SK-N-SH (cell line): ENCODE measurements at regions not wholly inside any gene's neighbourhood (a gene's known extent, or its start where the extent isn't known, plus 50 kb on each side); places are given as distances from the start of the nearest gene placed in this dataset.

ENCODE experiments used
- CTCF ChIA-PET: fragments of 300-600, 350-600 bp; formaldehyde crosslinking; extraction: SDS; loops from one replicate; lab custom pipeline; 2021; lab: Yijun Ruan, JAX
- POLR2A ChIA-PET: fragments of 350-600 bp; sonication (Branson Sonifier 250); formaldehyde crosslinking; extraction: SDS; loops from one replicate; lab custom pipeline; 2020; ENCODE audit warnings: antibody characterized with exemption, inconsistent platforms; lab: Yijun Ruan, JAX
- DNase-seq: peaks from one replicate; pipeline ENCODE4 v3.0.0; 2012
- H2AFZ ChIP-seq: fragments of 200-600 bp; sonication (generic); 2 replicates; pipeline ENCODE4 v1.8.1; 2016; ENCODE audit warnings: antibody characterized with exemption, mild to moderate bottlenecking, low read depth
- H3F3A ChIP-seq: fragments of 200-600 bp; sonication (generic); replicated peaks from 2 replicates; pipeline ENCODE3; 2016; ENCODE audit warnings: antibody characterized with exemption, mild to moderate bottlenecking; ENCODE audit not compliant: insufficient read depth
- H3K27ac ChIP-seq, 2 experiments: fragments of 200-500 bp in 1 of 2; fragments of 200-600 bp in 1 of 2; sonication (Bioruptor generic) in 1 of 2; sonication (generic), shearing (Covaris generic) in 1 of 2; 2 replicates each; pipeline versions ENCODE4 v1.5.1 to v1.6.1; 2014 to 2016; ENCODE audit warnings: low read depth in 2 of 2, inconsistent platforms in 1 of 2, low read length in 1 of 2, mild to moderate bottlenecking in 1 of 2, mixed read lengths in 1 of 2
- H3K27me3 ChIP-seq: fragments of 200-600 bp; sonication (generic), shearing (Covaris generic); 2 replicates; pipeline ENCODE4 v1.6.1; 2016; ENCODE audit warnings: mixed run types; ENCODE audit not compliant: insufficient read depth
- H3K36me3 ChIP-seq, 2 experiments: fragments of 200-500 bp in 1 of 2; fragments of 200-600 bp in 1 of 2; sonication (Bioruptor generic) in 1 of 2; sonication (generic) in 1 of 2; replicated peaks in 1 of 2; 2 replicates each; pipeline versions ENCODE3 to v1.5.1; 2014 to 2016; ENCODE audit warnings: low read length in 1 of 2, mild to moderate bottlenecking in 1 of 2; ENCODE audit not compliant: insufficient read depth in 2 of 2, control insufficient read depth in 1 of 2
- H3K4me1 ChIP-seq, 2 experiments: fragments of 200-500 bp in 1 of 2; fragments of 200-600 bp in 1 of 2; sonication (Bioruptor generic) in 1 of 2; sonication (generic), shearing (Covaris generic) in 1 of 2; 2 replicates each; pipeline versions ENCODE4 v1.5.1 to v1.6.1; 2014 to 2016; ENCODE audit warnings: low read depth in 1 of 2, low read length in 1 of 2, mixed run types in 1 of 2; ENCODE audit not compliant: insufficient read depth in 2 of 2, control insufficient read depth in 1 of 2
- H3K4me2 ChIP-seq: fragments of 200-600 bp; sonication (generic), shearing (Covaris generic); 2 replicates; pipeline ENCODE4 v1.6.1; 2017; ENCODE audit warnings: mixed run types
- H3K4me3 ChIP-seq, 2 experiments: fragments of 200-500 bp in 1 of 2; fragments of 200-600 bp in 1 of 2; sonication (Bioruptor generic) in 1 of 2; sonication (generic), shearing (Covaris generic) in 1 of 2; 2 replicates each; pipeline versions ENCODE4 v1.5.1 to v1.8.1; 2014 to 2016; ENCODE audit warnings: low read depth in 2 of 2, inconsistent platforms in 1 of 2, low read length in 1 of 2, mild to moderate bottlenecking in 1 of 2, mixed read lengths in 1 of 2, moderate library complexity in 1 of 2
- H3K79me2 ChIP-seq: fragments of 200-600 bp; sonication (generic); 2 replicates; pipeline ENCODE4 v1.8.1; 2017; ENCODE audit warnings: mild to moderate bottlenecking; ENCODE audit not compliant: insufficient read depth
- H3K9ac ChIP-seq: fragments of 200-600 bp; sonication (generic); 2 replicates; pipeline ENCODE4 v1.6.1; 2017; ENCODE audit warnings: mixed run types
- H3K9me2 ChIP-seq: fragments of 200-600 bp; sonication (generic); 2 replicates; pipeline ENCODE4 v1.6.1; 2017; ENCODE audit warnings: mixed run types
- H3K9me3 ChIP-seq: fragments of 200-600 bp; sonication (generic); 2 replicates; pipeline ENCODE4 v1.6.1; 2017; ENCODE audit warnings: mixed run types, mild to moderate bottlenecking, moderate library complexity
- H4K20me1 ChIP-seq: fragments of 200-600 bp; sonication (generic); 2 replicates; pipeline ENCODE4 v1.6.1; 2017; ENCODE audit warnings: mild to moderate bottlenecking, mixed run types; ENCODE audit not compliant: insufficient read depth
- CTCF ChIP-seq: fragments of 200-600 bp; sonication (generic); IDR thresholded peaks from 2 replicates; pipeline ENCODE4 v1.6.1; 2017; ENCODE audit warnings: antibody characterized with exemption, mild to moderate bottlenecking, moderate library complexity
- EP300 ChIP-seq, 2 experiments: IDR thresholded peaks; 2 replicates each; pipeline versions ENCODE4 v1.4.0 to v1.6.1; 2012; ENCODE audit warnings: borderline replicate concordance in 1 of 2, low read depth in 1 of 2, low read length in 1 of 2
- EZH2phosphoT487 ChIP-seq: fragments of 200-600 bp; sonication (generic); IDR thresholded peaks from 2 replicates; pipeline ENCODE4 v1.6.1; 2017; ENCODE audit warnings: low read depth, mixed run types, mild to moderate bottlenecking, antibody characterized with exemption, moderate library complexity, borderline replicate concordance
- GABPA ChIP-seq: IDR thresholded peaks from 2 replicates; pipeline ENCODE4 v1.4.0; 2012; ENCODE audit warnings: low read depth, mild to moderate bottlenecking
- IRF3 ChIP-seq: fragments of 150-350 bp; IDR thresholded peaks from 2 replicates; pipeline ENCODE4 v1.6.1; 2016; ENCODE audit warnings: mild to moderate bottlenecking, low read depth, low read length
- MAX ChIP-seq: IDR thresholded peaks from 2 replicates; pipeline ENCODE4 v1.4.0; 2012; ENCODE audit warnings: low read depth
- MEF2A ChIP-seq: IDR thresholded peaks from 2 replicates; pipeline ENCODE4 v1.4.0; 2012; ENCODE audit warnings: low read depth, borderline replicate concordance
- NRF1 ChIP-seq: IDR thresholded peaks from 2 replicates; pipeline ENCODE4 v1.6.1; 2012; ENCODE audit warnings: low read depth, mild to moderate bottlenecking, low read length
- PBX3 ChIP-seq: IDR thresholded peaks from 2 replicates; pipeline ENCODE4; 2012
- POLR2AphosphoS5 ChIP-seq: IDR thresholded peaks from 2 replicates; pipeline ENCODE4 v1.6.1; 2012; ENCODE audit warnings: low read depth, low read length
- RAD21 ChIP-seq: IDR thresholded peaks from 2 replicates; pipeline ENCODE4 v1.6.1; 2012; ENCODE audit warnings: mild to moderate bottlenecking, low read length
- RFX5 ChIP-seq: IDR thresholded peaks from 2 replicates; pipeline ENCODE4 v1.6.1; 2012; ENCODE audit warnings: mild to moderate bottlenecking, improper control_type of control experiment, low read length
- SIN3A ChIP-seq: IDR thresholded peaks from 2 replicates; pipeline ENCODE4 v1.6.1; 2012; ENCODE audit warnings: low read depth, mild to moderate bottlenecking, low read length, moderate library complexity, borderline replicate concordance
- TAF1 ChIP-seq: IDR thresholded peaks from 2 replicates; pipeline ENCODE4 v1.6.1; 2012; ENCODE audit warnings: low read depth, mild to moderate bottlenecking, low read length, moderate library complexity, borderline replicate concordance
- TCF12 ChIP-seq: IDR thresholded peaks from 2 replicates; pipeline ENCODE4 v1.4.0; 2012
- USF1 ChIP-seq: IDR thresholded peaks from 2 replicates; pipeline ENCODE4 v1.4.0; 2012; ENCODE audit warnings: low read depth, borderline replicate concordance
- USF2 ChIP-seq: fragments of 150-350 bp; IDR thresholded peaks from 2 replicates; pipeline ENCODE4 v1.6.1; 2017; ENCODE audit warnings: antibody characterized with exemption, low read length, low read depth, borderline replicate concordance
- YY1 ChIP-seq: IDR thresholded peaks from 2 replicates; pipeline ENCODE4 v1.4.0; 2012; ENCODE audit warnings: low read depth, mild to moderate bottlenecking
- WGBS: methylation state at CpG from one replicate; pipeline ENCODE4 v1.1.6; 2017; ENCODE audit warnings: low lambda C conversion rate; 5-methylcytosine and 5-hydroxymethylcytosine counted together

GRCh38 chr18:60996326-60996725 is 336.9 kb upstream of the CDH20 start:
- Histone ChIP-seq H3F3A (no peaks in the 10 kb centered on the region), H3K79me2 (no peaks in the 10 kb centered on the region)
- DNase-seq: no peak
- TF ChIP-seq USF1 (no peak), TCF12 (no peak), EP300 (IDR thresholded peaks at IDR 0.05; ENCODE audit: borderline replicate concordance in 1 of 2, low read depth in 1 of 2, low read length in 1 of 2) (no peak), IRF3 (no peak), MEF2A (no peak), NRF1 (no peak), MAX (no peak), CTCF (no peak), TAF1 (no peak), RFX5 (no peak)
- TF ChIP-seq, all 33 proteins: peak for 0
- Histone ChIP-seq H4K20me1 (no peaks in the 10 kb centered on the region), H3K4me1 (no peaks in the 10 kb centered on the region), H3K36me3 (no peaks in the 10 kb centered on the region), H3K9me3 (no peaks in the 10 kb centered on the region), H3K4me2 (no peak overlapping the region), H3K27me3 (no peaks in the 10 kb centered on the region), H3K9me2 (no peaks in the 10 kb centered on the region), H3K4me3 (no peak overlapping the region), H3K27ac (no peak overlapping the region), H3K9ac (no peak overlapping the region), H2AFZ (no peak overlapping the region)
- WGBS: 20% methylated on average over 1 of the region's 1 CpG
- POLR2A ChIA-PET: no interaction called here
- CTCF ChIA-PET: interaction anchor here (1.2 kb wide), 1 partner anchor 8 kb away, joined by 3 read pairs; no protein-coding TSS in a partner anchor

- Histone ChIP-seq H3K4me2 (no peak overlapping the region), H3K36me3 (no peaks in the 10 kb centered on the region), H4K20me1 (no peaks in the 10 kb centered on the region), H3K27me3 (no peaks in the 10 kb centered on the region), H2AFZ (no peak overlapping the region), H3F3A (no peaks in the 10 kb centered on the region), H3K9me2 (no peaks in the 10 kb centered on the region), H3K9ac (no peak overlapping the region), H3K4me1 (no peaks in the 10 kb centered on the region), H3K9me3 (no peaks in the 10 kb centered on the region), H3K27ac (no peak overlapping the region), H3K4me3 (no peak overlapping the region), H3K79me2 (no peaks in the 10 kb centered on the region)
- 81% methylated on average over 5 of the region's 5 CpGs for WGBS
- no peak for DNase-seq
- TF ChIP-seq EP300 (IDR thresholded peaks at IDR 0.05; ENCODE audit: borderline replicate concordance in 1 of 2, low read depth in 1 of 2, low read length in 1 of 2): no peak
- TF ChIP-seq GABPA: no peak
- no peak for TF ChIP-seq POLR2AphosphoS5
- TF ChIP-seq PBX3: no peak
- TF ChIP-seq RFX5: no peak
- TF ChIP-seq USF2: no peak
- no peak for TF ChIP-seq TAF1
- no peak for TF ChIP-seq YY1
- no peak for TF ChIP-seq SIN3A
- TF ChIP-seq MAX: no peak
- no peak for TF ChIP-seq EZH2phosphoT487
- no peak for TF ChIP-seq TCF12
- no peak for TF ChIP-seq RAD21
- POLR2A ChIA-PET: no interaction called here
- CTCF ChIA-PET: interaction anchor here (1.2 kb wide), 1 partner anchor 9 kb away, joined by 3 read pairs; no protein-coding TSS in a partner anchor
Measured at GRCh38 chr18:60996822-60997221, 336.4 kb upstream of the CDH20 start.
